K562 (cell line): ENCODE measurements at regions not wholly inside any gene's neighbourhood (a gene's known extent, or its start where the extent isn't known, plus 50 kb on each side); places are given as distances from the start of the nearest gene placed in this dataset.

Experiments used
- C11orf30 ChIP-seq: fragments of 450-650 bp; IDR thresholded peaks from 2 replicates; pipeline ENCODE4 v1.6.1; 2016; ENCODE audit warnings: low read depth, mild to moderate bottlenecking
- CBFA2T3 ChIP-seq: fragments of 450-650 bp; IDR thresholded peaks from 2 replicates; pipeline ENCODE4 v1.6.1; 2017
- FOXJ3 ChIP-seq: sonication (generic); formaldehyde crosslinking; IDR thresholded peaks from 2 replicates; pipeline ENCODE4 v1.4.0; 2020; ENCODE audit warnings: mild to moderate bottlenecking, missing genetic modification reagents
- HDGF ChIP-seq: fragments of 450-650 bp; IDR thresholded peaks from 2 replicates; pipeline ENCODE4 v1.6.1; 2016
- HEY1 ChIP-seq: fragments of 250-450 bp; sonication (Bioruptor Pico); IDR thresholded peaks from 2 replicates; pipeline ENCODE4 v1.5.0; 2020; ENCODE audit warnings: mild to moderate bottlenecking, moderate library complexity, borderline replicate concordance
- HMBOX1 ChIP-seq: sonication (generic); IDR thresholded peaks from 2 replicates; pipeline ENCODE4 v1.6.1; 2016
- MNT ChIP-seq, 2 experiments: fragments of 450-650 bp; conservative IDR thresholded peaks; 2 replicates each; pipeline ENCODE4 v1.6.1; 2017; ENCODE audit warnings: mild to moderate bottlenecking in 2 of 2, moderate library complexity in 2 of 2
- MTF1 ChIP-seq: fragments of 250-450 bp; sonication (Bioruptor Pico); IDR thresholded peaks from 2 replicates; pipeline ENCODE4 v1.9.0; 2021; ENCODE audit warnings: moderate library complexity, mild to moderate bottlenecking, inconsistent platforms, borderline replicate concordance
- NFYB ChIP-seq: IDR thresholded peaks from 2 replicates; pipeline ENCODE4 v1.6.1; 2011; ENCODE audit warnings: mild to moderate bottlenecking, moderate library complexity; ENCODE audit not compliant: insufficient read length; ENCODE audit errors: extremely low read depth
- PKNOX1 ChIP-seq: fragments of 450-650 bp; IDR thresholded peaks from 2 replicates; pipeline ENCODE4 v1.6.1; 2016
- PTRF ChIP-seq: fragments of 450-650 bp; IDR thresholded peaks from 2 replicates; pipeline ENCODE4 v1.6.1; 2016; ENCODE audit warnings: mild to moderate bottlenecking, missing genetic modification characterization, missing compliant biosample characterization
- RBBP5 ChIP-seq: fragments of 200-600 bp; sonication (generic); IDR thresholded peaks from 2 replicates; pipeline ENCODE4 v1.6.1; 2012; ENCODE audit warnings: borderline replicate concordance, mild to moderate bottlenecking, low read length, control low read depth, inconsistent platforms; ENCODE audit not compliant: insufficient read depth, poor library complexity, severe bottlenecking
- RNF219 ChIP-seq: fragments of 250-450 bp; sonication (Bioruptor Pico); IDR thresholded peaks from 2 replicates; pipeline ENCODE4 v1.5.0; 2022; ENCODE audit warnings: mild to moderate bottlenecking
- SAP30 ChIP-seq: fragments of 200-600 bp; sonication (generic); IDR thresholded peaks from 2 replicates; pipeline ENCODE4 v1.6.1; 2012; ENCODE audit warnings: borderline replicate concordance, low read depth, mild to moderate bottlenecking, moderate library complexity, low read length, control low read depth, inconsistent platforms; ENCODE audit not compliant: insufficient read depth, poor library complexity, severe bottlenecking
- TARDBP ChIP-seq: fragments of 450-650 bp; IDR thresholded peaks from 2 replicates; pipeline ENCODE4 v1.6.1; 2016
- U2AF2 ChIP-seq: fragments of 200-400 bp; formaldehyde crosslinking; optimal IDR thresholded peaks from 2 replicates; pipeline ENCODE3; 2017; ENCODE audit warnings: low read depth, mild to moderate bottlenecking, low read length
- ZBTB9 ChIP-seq: fragments of 450-650 bp; formaldehyde crosslinking; IDR thresholded peaks from 2 replicates; pipeline ENCODE4 v1.4.0; 2020; ENCODE audit warnings: mild to moderate bottlenecking, moderate library complexity
- ZNF212 ChIP-seq: fragments of 450-650 bp; formaldehyde crosslinking; IDR thresholded peaks from 2 replicates; pipeline ENCODE4 v1.4.0; 2020; ENCODE audit warnings: mild to moderate bottlenecking
- ZNF655 ChIP-seq: fragments of 250-450 bp; sonication (Bioruptor Pico); IDR thresholded peaks from 2 replicates; pipeline ENCODE4 v1.5.0; 2021

GRCh38 chr16:85536411-85537330, 76.5 kb upstream of the GSE1 start (continued):
- TF ChIP-seq PKNOX1: no peak
- no peak for TF ChIP-seq ZNF212
- no peak for TF ChIP-seq MNT (conservative IDR thresholded peaks at IDR 0.05)
- TF ChIP-seq ZBTB9 (CRISPR knock-in tag): peak; percentile 81
- TF ChIP-seq C11orf30: no peak
- no peak for TF ChIP-seq MTF1 (CRISPR knock-in tag)
- TF ChIP-seq TARDBP: no peak
- TF ChIP-seq NFYB: no peak
- no peak for TF ChIP-seq U2AF2
- TF ChIP-seq HMBOX1: no peak
- no peak for TF ChIP-seq HEY1 (CRISPR knock-in tag)
- TF ChIP-seq ZNF655 (CRISPR knock-in tag): no peak
- no peak for TF ChIP-seq RBBP5
- no peak for TF ChIP-seq RNF219
- no peak for TF ChIP-seq FOXJ3 (CRISPR knock-in tag)
- TF ChIP-seq CBFA2T3: no peak
- TF ChIP-seq SAP30: no peak
- no peak for TF ChIP-seq HDGF
- TF ChIP-seq PTRF (tag): no peak
